Fibroblast of pulmonary artery (primary cell): ENCODE measurements at regions not wholly inside any gene's neighbourhood (a gene's known extent, or its start where the extent isn't known, plus 50 kb on each side); places are given as distances from the start of the nearest gene placed in this dataset.
"Not testable (repeated sequence)": the region's sequence is repeated elsewhere in the genome, so short reads cannot be mapped to it uniquely, and the experiment has no call there.

ENCODE experiments used
- DNase-seq: peaks from one replicate; pipeline ENCODE4 v3.0.0-alpha.2; 2010; ENCODE audit warnings: low read depth
- H3K4me3 ChIP-seq: replicated peaks from 2 replicates; pipeline ENCODE4 v1.5.1; 2011; ENCODE audit warnings: low read depth, mild to moderate bottlenecking, control low read depth, low read length, moderate library complexity
- CTCF ChIP-seq: IDR thresholded peaks from 2 replicates; pipeline ENCODE4 v1.5.1; 2011; ENCODE audit warnings: mild to moderate bottlenecking, control low read depth, low read length, inconsistent platforms; ENCODE audit errors: missing control alignments

- DNase-seq, H3K4me3 ChIP-seq: not testable (repeated sequence)
Measured at GRCh38 chr10:45056806-45057205, 56.1 kb downstream of the ZNF22 start.

- H3K4me3 ChIP-seq, result no peak overlapping the region
- TF ChIP-seq CTCF, result no peak
- DNase-seq, result peak; percentile 43
Measured at GRCh38 chr10:45058580-45058979, 57.9 kb downstream of the ZNF22 start.

GRCh38 chr10:45058992-45059561 lies 58.4 kb downstream of the ZNF22 start:
- DNase-seq, result no peak
- no peak for TF ChIP-seq CTCF
- no peak overlapping the region for H3K4me3 ChIP-seq

GRCh38 chr10:45059632-45060031 lies 58.9 kb downstream of the ZNF22 start:
- no peak overlapping the region for H3K4me3 ChIP-seq
- DNase-seq, result no peak
- no peak for TF ChIP-seq CTCF

- H3K4me3 ChIP-seq, result no peak overlapping the region
- TF ChIP-seq CTCF, result no peak
- no peak for DNase-seq
Measured at GRCh38 chr10:45061982-45062381, 61.3 kb downstream of the ZNF22 start.

GRCh38 chr10:45063591-45064231 lies 63.0 kb downstream of the ZNF22 start:
- no peak overlapping the region for H3K4me3 ChIP-seq
- no peak for DNase-seq
- TF ChIP-seq CTCF, result no peak

DNA sequence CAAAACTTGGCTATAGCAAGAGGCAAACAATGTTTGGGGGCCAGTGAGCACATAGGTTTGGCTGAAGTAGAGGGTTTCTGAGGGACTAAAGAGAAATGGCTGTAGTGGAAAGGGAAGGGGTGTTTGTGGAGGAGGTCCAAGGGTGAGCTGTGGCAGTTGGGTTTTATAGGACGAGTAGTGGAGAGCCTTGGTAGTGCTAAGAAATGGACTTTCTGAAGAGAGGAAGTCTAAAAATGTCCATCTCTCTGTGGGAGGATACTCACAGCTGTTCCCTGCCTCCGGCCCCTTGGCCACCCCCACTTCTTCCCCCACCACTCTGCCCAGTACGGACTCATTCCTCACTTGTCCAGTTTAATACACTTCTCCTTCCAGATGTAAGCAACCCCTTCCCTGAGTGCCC lies 64.3 kb downstream of the ZNF22 start:
- no peak for TF ChIP-seq CTCF
- no peak for DNase-seq
- H3K4me3 ChIP-seq, result no peak overlapping the region
